ENCODE measurements at regions not wholly inside any gene's neighbourhood (a gene's known extent, or its start where the extent isn't known, plus 50 kb on each side); places are given as distances from the start of the nearest gene placed in this dataset.

GRCh38 chr11:116505298-116506262, 267.2 kb downstream of the BUD13 start:
- no peak for DNase-seq (ENCODE audit: low spot score)

- DNase-seq (ENCODE audit: low spot score) = no peak
Measured at GRCh38 chr11:116504541-116505297, 268.1 kb downstream of the BUD13 start.

DNA sequence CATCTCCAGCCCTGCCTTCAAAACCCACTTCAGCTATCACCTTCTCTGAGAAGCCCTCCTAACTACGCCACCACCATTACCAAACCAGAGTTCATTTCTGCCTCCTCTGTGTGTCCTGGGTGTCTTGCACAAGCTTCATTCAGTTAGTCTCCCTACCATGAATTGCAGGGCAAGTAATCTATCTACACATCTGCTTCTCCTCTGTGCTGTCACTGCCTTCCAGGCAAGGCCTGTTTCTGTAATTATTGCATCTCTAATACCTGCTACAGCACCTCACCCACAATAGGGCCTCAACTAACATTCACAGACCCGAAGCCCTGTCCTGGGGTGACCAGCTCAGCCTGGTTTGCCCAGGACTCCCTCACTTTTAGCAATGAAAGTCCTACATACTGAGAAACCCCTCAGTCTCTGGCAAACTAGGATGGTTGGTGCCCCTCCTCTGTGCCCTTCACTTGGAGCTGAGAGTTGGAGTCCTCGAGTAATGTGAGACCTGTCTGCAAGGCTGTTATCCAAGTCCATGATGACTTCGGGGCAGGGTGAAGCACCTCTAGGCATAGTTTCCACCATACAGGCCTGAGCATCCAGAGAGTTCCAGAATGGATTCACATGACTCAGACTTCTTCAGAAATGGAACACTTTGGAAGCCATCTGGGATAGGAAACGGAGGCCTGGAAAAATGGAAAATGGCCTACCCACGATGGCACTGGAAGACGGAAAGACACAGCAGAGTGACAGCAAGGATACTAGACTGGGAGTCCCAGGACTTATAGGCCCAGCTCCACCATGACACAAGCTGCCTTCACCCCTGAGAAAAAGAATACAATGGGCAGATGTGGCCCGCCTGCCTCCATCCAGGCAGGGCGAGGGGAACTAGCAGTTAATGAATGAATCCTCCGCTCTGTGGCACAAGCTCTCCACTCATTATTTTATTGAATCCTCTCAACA, 269.3 kb downstream of the BUD13 start:
- no peak for DNase-seq (ENCODE audit: low spot score)

- no peak for DNase-seq (ENCODE audit: low spot score)
Measured at GRCh38 chr11:116502641-116503061, 270.1 kb downstream of the BUD13 start.

DNA sequence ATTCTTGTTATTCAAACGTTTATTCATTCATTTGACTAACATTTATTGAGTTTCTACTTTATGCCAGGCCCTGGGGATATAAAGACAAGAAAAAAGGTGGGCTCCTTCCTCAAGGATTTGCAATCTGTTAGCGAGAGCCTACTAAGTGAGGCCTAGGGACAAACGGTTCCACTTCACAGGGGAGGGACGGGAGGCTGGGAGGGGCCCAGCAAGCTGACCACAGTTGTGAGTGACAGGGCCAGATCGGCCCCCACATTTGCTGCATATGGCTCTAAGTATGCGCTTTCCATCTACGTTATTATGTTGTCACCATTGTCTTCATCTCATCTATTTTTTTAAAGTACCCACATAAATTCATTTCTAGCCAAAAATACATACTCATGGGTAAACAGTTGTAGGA, 271.1 kb downstream of the BUD13 start:
- DNase-seq (ENCODE audit: low spot score) = no peak

GRCh38 chr11:116500947-116501602, 271.7 kb downstream of the BUD13 start:
- DNase-seq (ENCODE audit: low spot score) = no peak

GRCh38 chr11:116500026-116500946, 272.5 kb downstream of the BUD13 start:
- DNase-seq (ENCODE audit: low spot score) = no peak

DNA sequence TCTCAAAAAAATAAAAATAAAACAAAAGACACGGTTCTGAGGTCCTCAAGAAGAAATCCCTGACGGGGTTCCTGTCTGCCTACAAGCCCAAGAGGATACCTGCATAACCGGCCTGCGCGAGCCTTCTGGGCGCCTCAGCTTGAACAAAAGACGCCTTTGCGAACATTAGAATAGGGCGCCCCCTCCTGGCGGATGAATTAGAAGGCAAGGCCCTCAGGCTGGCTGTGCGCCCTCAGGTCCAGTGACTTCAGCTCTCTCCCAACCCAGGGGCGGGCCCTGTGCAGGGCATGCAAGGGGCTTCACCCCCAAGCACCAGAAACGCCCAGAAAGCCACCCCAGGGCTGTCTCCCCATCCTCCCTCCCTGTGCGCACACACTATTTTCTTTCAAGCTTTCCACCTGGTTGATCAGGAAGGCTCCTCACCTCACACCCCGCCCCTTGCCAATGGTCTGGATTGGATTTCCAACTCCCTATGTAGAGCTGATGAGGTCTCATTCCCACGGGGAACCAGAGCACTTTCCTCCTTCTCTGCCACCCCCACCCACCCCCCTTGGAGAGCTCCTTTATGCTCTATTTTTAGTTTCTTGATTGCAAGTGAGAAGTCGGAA, 273.3 kb downstream of the BUD13 start:
- peak; percentile 35 for DNase-seq (ENCODE audit: low spot score)

- no peak for DNase-seq (ENCODE audit: low spot score)
Measured at GRCh38 chr11:116498161-116498560, 274.6 kb downstream of the BUD13 start.

GRCh38 chr11:116492600-116492999, 280.2 kb downstream of the BUD13 start:
- DNase-seq (ENCODE audit: low spot score) = no peak

DNA sequence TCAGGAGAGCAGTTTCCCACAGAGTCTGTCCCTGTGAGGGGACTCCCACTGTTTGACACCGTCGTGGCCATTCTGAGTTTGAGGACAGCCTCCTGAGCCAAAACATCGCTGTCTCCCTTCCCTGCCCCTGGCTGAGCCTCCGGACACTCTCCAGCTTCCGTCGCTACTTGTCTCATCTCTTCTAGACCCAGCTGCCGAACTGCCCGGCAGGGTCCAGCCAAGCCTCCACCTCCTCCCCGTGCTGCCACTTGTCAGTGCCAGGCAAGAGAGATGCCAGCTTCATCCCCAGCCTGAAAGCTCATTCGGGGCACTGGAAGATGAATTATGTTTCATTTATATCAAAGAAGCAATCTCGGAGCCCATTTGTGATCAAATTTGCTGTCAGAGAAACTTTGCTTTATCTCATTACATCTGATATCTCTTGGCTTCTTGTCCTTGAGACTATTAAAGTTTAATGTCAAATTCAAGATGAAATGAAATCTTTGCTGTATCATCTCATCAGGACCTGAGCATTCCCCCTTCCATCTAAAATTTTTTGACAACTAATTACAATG, 283.9 kb downstream of the BUD13 start:
- no peak for DNase-seq (ENCODE audit: low spot score)

DNA sequence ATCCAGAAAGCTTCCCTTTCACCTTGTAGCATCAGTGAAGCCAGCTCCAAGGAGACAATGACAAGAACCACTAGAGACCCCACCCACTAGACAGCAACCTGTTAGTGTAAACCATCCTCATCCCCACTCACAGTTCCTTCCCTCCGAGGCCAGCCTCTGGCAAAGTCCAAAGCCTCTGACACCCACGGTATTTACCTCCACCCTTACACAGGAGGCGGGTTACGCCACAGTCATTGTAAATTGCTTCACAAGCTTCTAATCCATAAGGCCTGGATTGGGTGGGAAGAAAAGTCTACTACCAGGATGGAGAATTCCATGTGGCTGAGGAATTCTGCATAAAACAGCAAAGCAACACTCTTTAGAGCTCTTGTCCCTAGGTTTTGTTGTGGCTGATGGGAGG, 287.4 kb downstream of the BUD13 start:
- DNase-seq (ENCODE audit: low spot score) = no peak

DNA sequence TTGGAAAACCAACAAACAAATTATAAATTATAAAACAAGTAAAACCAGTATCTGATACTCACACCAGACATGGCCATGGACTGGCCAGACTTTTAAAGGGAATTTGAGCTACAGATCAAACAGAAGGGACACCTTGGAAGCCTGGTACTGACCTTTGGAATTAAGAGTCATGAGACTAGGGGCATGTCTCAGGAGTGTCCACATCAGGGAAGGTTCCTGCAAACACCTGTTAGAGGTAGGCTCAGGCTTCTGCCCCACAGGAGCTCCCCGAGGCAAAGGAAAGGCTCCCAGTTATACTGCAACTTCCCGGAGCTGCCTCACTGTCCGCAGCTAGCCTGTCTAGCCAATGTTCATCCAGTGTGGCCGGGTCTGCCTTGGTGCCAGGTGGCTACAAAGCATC, 290.1 kb downstream of the BUD13 start:
- no peak for DNase-seq (ENCODE audit: low spot score)

DNA sequence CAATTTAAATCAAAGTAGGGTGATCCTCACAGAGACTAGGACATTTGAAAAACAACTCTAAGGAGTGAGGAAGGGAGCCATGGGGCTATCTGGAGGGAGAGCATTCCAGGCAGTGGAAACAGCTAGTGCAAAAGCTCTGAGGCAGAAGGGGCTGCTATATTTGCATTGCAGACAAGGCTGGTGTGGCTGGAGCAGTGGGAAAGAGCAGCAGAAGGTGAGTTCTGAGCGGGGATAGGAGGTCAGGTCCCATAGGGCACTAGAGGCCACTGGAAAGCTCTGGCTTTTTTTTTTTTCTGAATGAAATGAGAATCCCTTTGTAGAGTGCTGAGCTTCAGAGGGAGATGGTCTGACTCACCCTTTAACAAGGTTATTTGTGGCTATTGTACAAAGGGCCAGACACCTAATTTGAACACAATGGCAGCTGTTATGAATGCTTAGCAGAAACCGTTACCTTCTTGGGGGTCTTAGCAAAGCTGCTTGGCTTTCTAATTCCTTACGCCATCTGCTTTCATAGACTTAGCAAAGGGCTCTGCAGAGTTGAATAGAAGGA, 291.6 kb downstream of the BUD13 start:
- DNase-seq (ENCODE audit: low spot score) = no peak

DNA sequence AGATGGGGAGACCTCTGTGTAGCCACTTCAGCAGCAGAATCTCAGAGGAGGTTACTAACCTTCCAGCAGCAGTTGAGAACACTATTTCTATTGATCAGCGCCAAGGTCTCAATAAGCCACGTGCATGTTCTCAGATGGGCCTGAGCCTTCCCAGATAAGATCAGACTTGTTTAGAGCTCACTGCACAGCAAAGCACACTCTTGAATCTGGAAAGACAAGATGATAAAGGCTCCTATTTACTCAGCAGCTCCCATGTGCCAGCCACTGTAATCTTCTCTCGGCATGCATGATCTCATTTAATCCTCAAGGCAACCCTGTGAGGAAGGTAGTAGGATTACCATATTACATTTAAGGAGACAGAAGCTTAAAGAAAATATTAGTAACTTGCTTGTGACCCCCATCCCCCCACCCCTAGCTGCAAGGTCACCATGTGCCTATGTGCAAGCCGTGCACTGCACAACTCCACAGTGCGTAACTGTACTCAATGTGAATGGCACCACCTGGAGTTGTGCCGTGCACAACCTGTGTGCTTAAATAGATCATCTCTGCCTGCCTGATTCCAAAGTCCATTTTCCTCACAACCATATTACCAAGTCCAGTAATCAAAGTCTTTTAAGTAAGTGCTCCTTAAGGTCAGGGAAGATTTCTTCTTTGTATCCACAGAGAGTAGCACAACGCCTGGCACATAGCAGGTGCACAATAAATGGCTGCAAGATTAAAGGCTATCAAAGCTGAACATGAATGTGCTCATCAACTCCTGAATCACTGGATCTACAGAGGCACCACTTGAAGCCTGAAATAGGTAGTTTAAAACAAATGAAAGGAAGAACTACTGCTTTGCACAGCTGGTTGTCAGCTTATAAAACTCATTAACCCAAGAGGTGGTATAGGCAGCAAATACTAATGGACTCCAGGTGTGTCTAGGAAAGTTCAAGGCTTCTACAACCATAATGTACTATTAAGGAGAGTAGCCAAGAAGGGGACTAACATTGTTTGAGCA, 293.8 kb downstream of the BUD13 start:
- no peak for DNase-seq (ENCODE audit: low spot score)

DNA sequence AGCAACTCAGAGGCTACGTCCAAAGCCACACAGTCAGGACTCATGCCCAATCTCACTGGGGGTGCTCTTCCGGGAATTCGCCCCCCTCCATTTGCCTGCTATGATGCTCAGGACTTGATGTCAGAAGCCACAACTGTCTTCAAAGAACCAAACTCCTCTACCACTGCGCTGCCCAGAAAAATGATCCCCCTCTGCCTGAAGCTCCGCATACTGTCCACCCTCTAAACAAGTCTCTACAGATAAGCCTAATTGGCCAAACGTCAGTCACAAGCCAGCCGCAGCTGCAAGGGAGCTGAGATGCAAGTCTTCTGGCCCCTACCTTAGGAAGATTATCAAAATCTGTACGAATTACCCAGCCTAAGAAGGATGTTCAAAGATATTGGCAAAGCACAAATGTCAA, 294.6 kb downstream of the BUD13 start:
- no peak for DNase-seq (ENCODE audit: low spot score)

GRCh38 chr11:116473790-116474346, 298.9 kb downstream of the BUD13 start:
- no peak for DNase-seq (ENCODE audit: low spot score)

Data from H4 (cell line).